ENCODE measurements at regions not wholly inside any gene's neighbourhood (a gene's known extent, or its start where the extent isn't known, plus 50 kb on each side); places are given as distances from the start of the nearest gene placed in this dataset.

DNA sequence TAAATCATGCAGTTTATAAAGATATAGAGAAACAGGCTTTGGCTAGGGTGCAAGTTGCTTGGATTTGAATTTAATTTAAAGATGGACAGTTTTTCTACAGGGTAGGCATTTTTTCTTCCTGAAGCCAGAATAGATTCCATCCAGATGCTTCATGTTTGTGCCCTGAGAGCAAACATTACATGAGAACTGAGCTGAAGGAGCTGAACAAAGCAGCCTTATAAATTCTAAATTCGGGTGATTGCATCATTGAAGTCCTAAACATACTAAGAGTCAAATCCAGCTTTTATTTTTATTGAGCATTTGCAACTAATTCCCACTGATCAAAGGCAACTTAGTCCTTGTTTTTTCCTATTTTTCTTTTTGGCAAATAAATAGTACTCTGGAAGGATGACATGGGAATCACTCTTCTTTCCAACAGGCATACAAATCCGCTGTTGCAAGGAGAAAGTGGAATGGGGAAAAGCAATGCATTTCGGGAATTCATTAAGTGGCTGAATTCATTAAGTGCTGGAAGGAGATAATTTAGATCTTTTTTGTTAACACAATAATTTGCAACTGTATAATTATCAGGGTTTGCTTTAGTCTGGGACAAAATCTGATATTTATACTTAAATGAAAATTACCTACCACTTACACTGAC, 828.0 kb downstream of the SLC4A3 start:
- no peak for DNase-seq

DNA sequence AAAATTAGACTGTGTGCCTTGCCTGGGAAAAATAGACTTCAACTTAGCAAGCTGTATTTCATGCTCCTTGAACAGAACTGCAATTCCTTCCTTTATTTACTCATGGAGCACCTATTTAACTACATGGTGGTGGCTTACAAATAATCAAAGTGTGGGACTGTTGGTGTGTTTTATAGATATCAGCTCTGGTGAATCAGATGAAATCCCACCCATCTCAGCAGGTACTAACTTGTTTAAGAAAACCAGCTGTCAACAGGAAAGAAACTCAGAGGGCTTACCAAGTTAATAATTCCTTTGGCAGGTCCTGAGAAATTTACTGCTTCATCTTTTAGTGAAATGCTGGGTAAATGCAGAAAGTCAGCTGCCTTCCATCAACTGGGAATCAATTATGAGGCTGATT, 830.6 kb downstream of the SLC4A3 start:
- DNase-seq: no peak

DNA sequence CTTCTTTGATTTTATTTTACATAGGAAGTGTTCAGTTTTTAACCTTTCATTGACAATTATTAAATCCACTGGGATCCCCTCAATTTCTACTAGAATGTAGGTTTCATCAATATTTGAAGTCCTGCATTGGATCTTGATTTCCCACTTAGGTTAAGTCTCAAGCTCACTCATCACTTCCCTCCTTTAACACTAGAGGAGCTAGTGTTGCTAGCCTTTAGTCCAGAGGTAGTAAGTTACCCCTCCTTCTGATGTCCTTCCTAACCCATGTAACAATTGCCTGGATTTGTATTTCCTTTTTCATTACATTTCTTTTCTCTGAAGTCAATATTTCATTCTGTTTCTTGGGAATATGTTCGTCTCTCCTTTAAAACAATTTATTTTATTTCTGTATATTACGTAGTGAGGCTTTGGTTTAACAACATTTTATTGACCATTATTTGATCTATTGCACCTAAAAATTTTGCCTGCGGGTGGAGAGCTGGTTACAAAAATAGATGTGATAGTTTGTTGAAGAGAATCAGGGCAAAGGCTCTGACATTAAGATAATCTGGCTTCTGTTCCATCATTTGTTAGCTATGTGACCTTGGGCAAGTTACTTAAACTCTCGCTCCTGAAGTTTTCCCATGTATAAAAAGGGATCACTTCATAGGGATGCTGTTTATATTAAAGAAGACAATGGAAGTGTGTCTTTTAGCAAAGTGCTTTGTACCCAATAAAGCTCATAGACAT, 833.0 kb downstream of the SLC4A3 start:
- no peak for DNase-seq

DNA sequence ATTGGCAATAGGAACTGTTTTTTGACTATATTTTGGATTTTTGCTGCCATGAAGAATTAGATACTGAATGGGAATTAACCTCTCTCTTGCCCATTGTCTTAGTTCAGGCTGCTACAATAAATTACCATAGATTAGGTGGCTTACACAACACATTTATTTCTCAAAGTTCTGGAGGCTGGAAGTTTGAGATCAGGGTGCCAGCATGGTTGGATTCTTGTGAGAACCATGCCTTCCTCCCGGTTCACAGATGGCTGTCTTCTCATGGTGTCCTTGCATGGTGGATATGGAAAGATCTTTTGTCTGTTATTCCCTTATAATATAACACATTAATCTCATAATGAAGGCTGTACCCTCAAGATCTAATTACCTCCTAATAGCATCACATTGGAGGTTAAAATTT, 836.4 kb downstream of the SLC4A3 start:
- no peak for DNase-seq

DNA sequence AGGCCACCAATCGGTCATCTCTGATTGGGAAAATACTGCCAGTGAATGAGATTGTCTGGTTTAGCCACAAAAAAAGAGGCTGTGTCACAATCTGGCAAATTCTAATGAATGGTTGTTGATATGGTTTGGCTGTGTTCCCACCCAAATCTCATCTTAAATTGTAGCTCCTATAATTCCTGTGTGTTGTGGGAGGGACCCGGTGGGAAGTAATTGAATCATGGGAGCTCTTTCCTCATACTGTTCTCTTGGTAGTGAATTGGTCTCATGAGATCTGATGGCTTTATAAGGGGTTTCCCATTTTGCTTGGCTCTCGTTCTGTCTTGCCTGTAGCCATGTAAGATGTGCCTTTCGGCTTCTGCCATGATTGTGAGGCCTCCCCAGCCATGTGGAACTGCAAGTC, 838.3 kb downstream of the SLC4A3 start:
- no peak for DNase-seq

DNA sequence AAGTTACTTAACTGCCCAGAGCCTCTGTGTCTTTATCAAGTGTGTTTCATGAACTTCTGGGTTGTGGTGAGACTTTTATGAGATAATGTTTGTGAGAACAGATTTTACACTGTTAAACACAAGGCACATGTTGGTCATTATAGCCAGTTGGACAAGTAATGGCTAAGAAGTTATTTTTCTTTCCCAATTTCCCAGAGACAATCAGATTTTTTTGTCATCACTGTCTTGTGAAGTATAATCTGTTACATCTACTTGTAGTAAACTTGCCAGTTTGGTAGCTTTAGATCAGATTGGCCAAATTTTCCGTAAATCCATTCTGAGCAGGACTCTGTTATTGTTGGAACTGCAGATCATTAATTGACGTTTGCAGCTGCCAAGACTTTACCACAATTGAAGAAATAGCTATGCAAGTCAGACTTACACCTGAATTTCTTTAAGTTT, 838.8 kb downstream of the SLC4A3 start:
- no peak for DNase-seq

DNA sequence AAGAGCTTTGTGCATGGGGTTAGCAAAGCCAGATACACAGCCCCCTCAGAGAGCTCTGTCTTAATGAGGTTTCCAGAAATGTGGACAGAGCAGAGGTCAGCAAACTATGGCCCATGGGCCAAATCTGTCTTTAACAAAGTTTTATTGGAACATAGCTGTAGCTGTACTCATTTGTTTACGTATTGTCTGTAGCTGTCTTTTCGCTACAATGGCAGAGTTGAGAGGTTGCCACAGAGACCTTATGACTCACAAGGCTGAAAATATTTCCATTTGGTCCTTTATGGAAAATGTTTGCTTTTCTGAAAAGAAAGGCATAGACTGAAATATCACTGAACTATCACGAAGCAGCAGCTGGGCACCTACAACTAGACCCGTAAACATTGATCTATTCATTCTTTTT, 841.8 kb downstream of the SLC4A3 start:
- DNase-seq: no peak

DNA sequence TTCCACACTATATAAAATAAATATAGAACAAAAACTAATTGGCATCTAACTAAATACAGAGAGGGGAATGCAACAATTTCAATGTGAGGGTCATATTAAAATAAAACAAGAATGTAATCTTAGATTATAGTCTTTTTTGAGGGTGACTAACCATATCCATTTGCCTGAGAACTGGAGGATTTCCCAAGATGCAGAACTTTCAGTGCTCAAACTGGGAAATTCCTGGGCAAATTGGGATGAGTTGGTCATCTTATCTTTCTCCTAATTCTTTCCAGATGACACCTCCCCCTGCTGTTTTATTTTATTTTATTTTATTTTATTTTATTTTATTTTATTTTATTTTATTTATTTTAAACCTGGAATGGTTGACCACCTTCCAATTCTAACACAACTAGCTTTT, 846.2 kb downstream of the SLC4A3 start:
- no peak for DNase-seq

DNA sequence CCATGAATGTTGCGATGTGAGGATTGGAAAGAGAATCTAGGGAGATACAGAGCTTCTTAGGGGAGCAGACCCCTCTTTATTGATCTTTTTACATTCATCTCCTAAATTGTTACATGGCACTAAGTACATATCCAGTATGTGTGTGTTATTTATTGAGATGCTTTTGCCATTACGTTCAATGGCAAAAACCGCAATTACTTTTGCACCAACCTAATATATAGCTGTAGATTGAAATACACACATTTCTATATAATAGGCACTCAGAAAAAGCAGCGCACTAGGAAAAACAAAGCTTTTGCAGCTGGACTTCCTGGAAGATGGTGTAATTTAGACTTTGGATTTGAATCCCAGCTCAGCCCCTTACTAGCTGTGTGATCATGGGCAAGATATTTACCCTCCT, 849.4 kb downstream of the SLC4A3 start:
- DNase-seq: no peak

DNA sequence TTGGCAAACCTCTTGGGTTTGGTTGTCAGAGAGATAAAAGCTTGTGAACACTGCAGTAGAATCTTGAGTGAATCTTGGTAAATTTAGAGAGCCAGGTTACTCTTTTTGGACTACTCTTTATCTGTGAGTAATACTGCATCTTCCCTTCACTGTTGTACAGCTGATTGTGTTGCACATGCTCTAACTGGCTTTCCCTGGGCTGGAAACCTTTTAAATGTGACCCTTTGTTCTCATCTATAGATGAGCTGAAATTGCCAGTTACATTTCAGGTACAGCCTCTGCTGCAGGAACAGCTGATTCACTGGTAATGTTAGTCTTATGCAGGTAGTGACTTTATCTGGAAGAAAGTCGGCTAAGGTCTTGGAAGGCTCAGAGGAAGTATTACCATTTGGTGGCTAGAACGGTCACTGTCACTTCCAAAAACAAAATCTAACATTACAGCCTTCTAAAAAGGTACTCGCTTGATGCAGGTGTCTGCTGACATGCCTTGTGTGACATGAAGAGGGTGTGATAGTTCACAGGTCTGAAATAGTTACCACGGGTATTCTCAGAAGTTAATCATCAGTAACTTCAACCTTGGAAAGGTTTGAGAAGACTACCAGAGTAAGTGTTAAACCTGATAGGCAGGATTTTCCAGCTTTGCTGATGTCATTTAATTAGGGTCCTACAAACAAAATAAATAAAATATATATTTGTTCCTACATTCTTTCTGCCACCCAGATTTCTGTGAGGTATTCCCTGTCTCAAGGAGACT, 851.1 kb downstream of the SLC4A3 start:
- DNase-seq: no peak

DNA sequence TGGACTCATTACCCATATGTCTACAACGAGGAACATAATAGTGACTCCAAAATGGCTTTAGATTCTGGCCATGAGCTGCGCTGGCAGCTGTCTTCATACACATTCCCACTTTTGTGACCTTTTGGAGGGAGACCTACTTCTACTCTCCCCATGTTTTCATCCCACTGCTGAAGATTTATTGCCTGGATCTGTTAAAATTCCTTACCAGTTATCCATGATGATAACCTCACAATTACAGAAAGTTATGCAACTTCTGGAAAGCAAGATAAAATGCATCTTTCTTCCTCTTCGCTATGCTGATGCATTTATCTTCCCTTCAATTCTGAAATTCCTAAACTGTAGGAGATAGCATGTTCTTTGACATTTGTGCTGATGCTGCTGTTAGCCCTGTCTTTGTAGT, 855.3 kb downstream of the SLC4A3 start:
- DNase-seq: no peak

DNA sequence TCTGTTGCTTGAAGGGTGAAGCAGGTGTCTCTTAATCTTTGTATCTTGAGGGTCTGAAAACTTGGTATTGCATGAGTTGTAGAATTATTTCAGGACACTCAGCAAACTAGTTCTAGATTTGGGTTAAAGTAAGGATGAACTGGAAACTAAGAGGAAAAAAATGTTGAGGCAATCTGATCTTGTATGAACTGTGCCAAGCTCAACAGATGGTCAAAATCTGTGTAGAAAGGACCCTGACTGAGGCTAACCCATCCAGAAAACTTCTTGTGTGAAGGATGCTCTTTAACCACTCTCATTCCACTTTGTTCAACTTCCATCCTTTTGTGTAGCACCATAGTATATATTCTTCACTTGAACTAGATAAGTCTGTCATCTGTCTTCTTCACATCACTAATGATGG, 861.7 kb downstream of the SLC4A3 start:
- DNase-seq: no peak

DNA sequence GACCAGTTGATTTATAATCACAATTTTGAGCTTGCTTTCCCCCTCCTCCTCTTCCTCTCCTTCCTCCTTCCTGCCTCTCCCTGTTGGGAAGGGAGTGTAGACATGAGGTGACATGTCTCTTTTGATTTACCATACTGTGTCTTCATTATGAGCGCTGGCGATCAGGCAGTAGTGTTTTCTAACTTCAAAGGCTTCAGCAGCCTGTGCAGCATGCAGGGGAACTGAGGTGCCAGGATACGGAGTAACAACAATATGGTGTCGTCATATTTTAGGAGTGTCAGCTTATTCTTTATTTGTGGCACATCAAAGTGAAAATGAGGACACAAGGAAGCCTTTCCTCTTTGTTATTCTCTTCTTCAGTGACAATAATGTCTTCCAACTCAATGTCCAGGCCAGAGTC, 864.2 kb downstream of the SLC4A3 start:
- no peak for DNase-seq

DNA sequence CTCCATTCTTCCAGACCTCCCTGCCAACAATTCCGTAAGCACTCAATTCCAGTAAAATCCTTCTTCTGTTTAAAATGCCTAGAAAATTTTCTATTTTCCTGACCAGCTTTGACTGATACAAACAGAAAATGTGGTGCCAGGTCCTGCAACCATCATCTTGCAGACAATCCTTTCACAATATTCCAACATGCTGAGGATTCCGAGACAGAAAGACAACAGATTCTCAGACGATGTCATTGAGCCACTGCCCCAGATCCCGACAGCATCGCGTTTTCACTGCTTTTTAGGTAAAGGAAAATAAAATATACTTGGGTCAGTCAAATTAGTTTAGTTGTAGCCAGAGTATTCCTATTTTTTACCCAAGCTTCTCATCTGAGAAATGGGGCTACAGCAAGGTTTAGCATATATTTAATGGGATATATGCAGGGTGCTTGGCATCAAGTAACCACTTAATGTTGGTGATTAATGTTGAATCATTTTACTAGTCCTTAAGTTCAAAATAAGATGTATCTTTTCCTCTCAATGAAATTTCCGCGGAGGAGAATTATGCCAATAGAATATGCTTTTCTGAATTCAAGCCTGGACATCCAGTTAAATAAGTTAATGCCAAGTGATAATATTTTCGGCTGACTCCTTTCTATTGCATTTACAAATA, 866.6 kb downstream of the SLC4A3 start:
- DNase-seq: no peak

DNA sequence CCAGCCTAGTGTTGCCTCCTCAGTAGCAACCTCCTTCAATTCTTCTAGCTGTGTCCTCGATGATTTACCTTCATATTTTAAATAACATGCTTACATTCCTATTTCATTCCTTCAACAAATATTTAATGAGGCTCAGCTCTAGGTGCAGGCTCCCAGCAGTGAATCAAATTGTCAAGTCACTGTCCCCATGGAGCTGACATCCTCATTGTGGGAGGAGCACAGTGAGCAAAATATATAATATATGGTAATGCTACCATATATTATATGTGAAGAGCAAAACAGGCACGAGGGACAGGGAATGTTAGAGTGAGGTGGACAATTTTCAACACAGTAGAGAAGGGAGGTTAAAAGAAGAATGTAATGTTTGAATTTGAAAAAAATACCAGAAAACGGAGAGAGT, 869.1 kb downstream of the SLC4A3 start:
- DNase-seq: no peak

DNA sequence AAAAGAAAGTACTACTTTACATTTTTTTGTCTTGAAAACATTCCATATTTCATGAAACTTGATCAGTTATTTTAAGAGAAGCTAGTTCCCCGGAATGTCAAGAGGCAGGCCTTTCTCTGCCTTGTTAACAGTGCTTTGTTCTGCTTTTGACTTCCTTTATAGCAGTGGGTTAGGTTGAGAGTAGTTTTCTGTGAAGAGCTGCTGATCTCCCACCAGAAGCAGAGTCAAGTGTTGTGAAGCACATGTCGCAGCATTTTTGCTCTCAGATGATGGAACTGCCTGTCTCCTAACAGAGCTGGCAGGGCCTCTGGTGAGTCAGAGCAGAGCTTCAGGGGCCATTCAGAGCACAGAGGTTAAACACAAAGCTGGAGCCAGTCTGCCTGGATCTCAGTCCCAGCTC, 871.8 kb downstream of the SLC4A3 start:
- DNase-seq: no peak

DNA sequence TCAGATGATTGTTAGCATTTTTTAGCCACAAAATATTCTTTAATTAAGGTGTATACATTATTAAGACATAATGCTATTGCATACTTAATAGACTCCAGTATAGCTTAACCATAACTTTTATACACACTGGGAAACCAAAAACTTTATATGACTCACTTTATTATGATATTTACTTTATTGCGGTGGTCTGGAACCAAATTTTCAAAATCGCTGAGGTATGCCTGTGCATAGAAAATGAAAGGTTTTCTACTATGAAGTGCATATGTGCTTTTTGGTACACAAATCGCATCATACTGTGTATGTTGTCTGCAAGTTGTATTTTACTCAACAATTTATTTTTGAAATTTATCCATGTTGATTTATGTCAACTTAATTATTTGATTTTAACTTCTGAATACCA, 875.1 kb downstream of the SLC4A3 start:
- DNase-seq: no peak

DNA sequence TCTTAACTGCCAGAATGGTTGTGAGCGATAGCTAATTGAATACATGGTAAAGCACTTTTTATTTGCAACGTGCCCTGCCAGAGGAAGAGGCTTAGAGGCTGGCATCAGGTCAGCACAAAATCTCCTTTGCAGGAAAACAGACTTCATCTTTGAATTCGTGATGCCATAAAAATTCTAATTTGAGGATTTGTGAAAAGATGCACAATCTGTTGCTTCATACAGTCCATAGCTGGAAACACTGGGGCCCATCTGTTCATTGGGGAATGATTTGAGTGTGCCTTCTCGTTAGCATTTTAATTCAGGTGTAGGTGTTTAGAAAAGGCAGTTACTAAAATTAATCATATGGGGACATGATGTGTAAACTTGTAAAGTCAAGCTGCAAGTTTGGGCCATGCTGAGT, 876.0 kb downstream of the SLC4A3 start:
- DNase-seq: no peak

DNA sequence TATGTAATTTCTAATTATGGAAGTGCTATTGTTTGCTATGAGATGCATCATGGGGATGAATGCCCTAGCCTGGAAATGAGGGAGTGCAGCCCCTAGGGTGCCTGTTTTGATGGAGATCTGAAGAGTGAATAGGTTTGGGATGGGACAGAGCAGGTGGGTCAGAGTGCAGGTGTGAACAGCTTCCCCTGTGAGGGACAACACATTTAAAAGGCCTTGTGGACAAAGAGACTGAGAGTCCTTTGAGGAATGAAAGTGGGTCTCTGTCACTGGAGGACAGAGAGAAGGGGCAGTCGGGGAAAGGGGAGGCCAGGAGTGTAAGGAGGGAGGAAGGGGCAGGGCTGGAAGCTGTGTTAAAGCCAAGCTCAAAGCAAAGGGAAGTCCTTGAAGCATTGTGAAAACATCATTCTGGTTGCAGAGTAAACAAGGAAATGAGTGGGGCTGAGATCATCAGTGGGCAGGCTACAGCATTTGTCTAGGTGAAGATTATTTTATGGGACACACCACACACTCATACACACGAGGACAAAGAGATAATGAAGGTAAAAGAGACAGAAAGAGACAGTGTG, 877.6 kb downstream of the SLC4A3 start:
- DNase-seq: no peak

DNA sequence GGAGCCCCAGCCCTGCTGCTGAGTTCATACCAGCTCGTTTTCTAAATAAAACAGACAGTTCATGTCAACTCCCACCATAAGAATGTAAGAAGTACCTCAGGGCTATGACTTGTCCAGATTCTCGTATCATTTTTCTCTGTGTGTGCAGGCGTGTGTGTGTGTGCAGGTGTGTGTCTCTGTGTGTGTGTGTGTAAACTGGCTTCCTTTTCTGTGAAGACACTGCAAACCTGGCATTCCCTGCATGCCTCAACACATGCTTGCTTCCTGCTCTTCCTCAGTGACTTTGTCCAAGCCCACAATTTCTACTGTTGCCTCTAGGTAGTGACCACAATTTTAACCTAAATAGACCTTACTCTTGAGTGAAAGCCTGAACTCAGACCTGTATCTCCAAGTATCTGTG, 879.0 kb downstream of the SLC4A3 start:
- no peak for DNase-seq

DNA sequence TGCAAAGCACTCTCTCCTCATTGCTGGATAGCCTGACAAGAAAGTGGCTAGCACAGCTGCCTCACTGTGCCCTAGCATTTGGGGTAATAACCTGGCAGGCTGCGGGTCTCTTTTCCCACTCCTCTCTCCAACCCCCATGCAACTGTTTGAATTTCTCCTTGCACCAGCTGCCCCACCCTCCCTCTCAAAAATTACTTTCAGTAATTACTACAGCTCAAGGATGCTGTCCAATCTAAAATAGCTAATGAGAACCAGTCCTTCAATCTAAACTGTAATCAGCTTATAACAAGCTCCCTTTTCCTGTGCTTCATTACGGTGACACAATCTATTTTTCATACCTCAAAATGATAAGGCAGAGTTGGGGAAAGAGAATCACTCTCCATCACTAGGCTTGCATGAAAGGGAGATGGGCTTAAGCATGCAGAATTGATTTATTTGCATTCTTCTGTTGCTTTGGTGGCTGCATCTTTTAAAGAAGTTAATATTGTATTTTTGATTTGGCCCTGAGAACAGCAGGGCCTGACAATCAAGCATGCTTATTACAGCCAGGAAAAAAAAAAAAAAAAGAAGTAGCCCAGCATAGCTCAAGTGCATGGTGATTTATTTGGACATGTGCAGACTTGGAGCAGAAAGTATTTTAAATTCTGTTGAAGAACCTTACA, 881.8 kb downstream of the SLC4A3 start:
- DNase-seq: no peak

DNA sequence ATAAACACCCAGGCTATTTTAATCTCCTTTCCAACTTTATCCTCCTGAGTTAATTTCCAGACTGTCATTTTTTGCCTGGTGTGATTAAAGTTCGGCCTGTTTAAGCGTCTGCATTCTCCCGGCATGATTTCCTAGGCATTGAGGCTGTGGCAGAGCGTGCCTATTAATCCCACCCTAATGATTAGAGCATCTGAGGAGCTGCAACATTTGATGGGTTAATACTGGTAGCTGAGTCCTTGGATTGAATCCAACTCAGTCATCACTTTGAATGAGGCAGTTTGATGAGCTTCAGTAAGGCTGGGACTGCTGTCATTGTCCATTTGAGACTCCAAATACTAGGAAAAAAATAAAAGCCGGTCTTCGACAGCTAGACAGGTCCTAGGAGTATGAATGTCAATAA, 882.5 kb downstream of the SLC4A3 start:
- DNase-seq: no peak

DNA sequence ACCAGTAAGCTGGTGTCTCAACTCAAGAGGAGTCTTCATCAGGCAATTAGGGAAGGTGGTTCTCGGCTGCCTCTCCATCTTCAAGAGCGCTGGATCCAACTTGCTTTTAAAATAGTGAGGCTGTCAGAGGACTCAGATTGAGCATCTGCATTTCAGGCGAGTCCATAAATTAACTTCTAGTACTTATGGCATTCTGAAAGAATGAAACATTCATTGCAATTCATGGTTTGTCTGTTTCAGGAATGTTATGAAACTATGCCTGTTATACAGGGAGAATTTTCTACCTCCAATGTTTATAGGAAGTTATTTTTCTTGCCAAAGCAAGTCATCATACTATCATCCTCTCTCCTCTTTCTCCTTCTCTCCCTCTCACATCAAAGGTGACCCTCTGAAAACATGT, 883.2 kb downstream of the SLC4A3 start:
- no peak for DNase-seq
